GM12892 (cell line): ENCODE measurements at regions not wholly inside any gene's neighbourhood (a gene's known extent, or its start where the extent isn't known, plus 50 kb on each side); places are given as distances from the start of the nearest gene placed in this dataset.

Experiments
- POLR2A ChIP-seq: IDR thresholded peaks from 2 replicates; pipeline ENCODE4 v1.6.1; 2011; ENCODE audit warnings: low read depth, low read length, control low read depth
- POLR2AphosphoS5 ChIP-seq: IDR thresholded peaks from 2 replicates; pipeline ENCODE4 v1.6.1; 2011; ENCODE audit warnings: low read depth, low read length, control low read depth

DNA sequence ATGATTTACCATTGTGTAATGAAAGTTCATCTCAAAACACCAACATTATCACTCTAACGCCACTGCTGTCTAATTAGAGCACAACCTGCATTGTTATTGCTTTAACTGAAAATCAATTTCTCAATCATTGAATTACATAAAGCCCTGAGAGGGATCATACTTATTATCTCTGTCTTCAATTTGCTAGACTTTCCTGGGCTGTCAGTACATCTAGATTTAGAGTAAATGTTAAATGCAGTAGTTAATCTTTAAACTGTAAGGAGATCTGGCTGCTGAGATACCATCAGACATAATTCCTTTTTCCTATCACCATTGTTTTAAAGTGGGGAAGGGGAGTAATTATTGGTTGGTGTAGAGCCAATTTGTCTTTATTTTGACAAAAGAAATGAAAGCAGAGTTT is 1995.1 kb downstream of the MRPL39 start:
- no peak for TF ChIP-seq POLR2AphosphoS5
- no peak for TF ChIP-seq POLR2A
